ENCODE measurements at regions not wholly inside any gene's neighbourhood (a gene's known extent, or its start where the extent isn't known, plus 50 kb on each side); places are given as distances from the start of the nearest gene placed in this dataset.

DNA sequence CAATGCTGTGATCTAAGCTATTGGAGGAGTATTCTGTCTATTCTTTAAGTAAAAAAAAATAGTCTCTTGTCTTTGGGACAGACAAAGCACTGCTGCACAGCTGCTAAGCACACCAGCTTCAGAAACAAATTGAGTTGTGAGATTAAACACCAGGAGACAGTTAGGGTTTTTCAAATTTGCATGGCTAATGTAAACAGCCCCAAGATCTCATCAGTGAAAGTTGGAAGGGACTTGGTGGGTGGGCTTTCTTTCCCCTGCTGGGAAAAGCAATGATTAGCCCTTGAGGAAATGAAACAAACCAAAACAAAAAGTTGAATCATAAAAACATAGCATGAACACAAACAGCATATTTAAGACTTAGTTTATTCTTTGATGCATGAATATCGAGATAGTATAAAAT, 143.6 kb upstream of the SLITRK1 start:
- Histone ChIP-seq H3K36me3 (ENCODE audit: control insufficient read depth, insufficient read depth, low read length) (no peaks in the 10 kb centered on the region), H3K27me3 (ENCODE audit: control insufficient read depth, insufficient read depth, low read length) (peaks cover 3% of the 10 kb centered on the region; the same call in 1 of the 2 replicates), H3K27ac (ENCODE audit: low read length) (no peak overlapping the region), H3K4me3 (ENCODE audit: low read length) (no peak overlapping the region), H3K4me1 (ENCODE audit: control insufficient read depth, insufficient read depth, low read length) (no peaks in the 10 kb centered on the region), H3K9me3 (ENCODE audit: control insufficient read depth, insufficient read depth, low read length) (no peaks in the 10 kb centered on the region)
- no CpG with 5 or more reads among the region's 1 CpG for WGBS (ENCODE audit: insufficient coverage, insufficient read length)
- no peak for DNase-seq (ENCODE audit: low read depth, low spot score)

- H3K9me3 ChIP-seq (ENCODE audit: control insufficient read depth, insufficient read depth, low read length), result no peaks in the 10 kb centered on the region
- no peak overlapping the region for H3K4me3 ChIP-seq (ENCODE audit: low read length)
- H3K4me1 ChIP-seq (ENCODE audit: control insufficient read depth, insufficient read depth, low read length), result no peaks in the 10 kb centered on the region
- H3K36me3 ChIP-seq (ENCODE audit: control insufficient read depth, insufficient read depth, low read length), result no peaks in the 10 kb centered on the region
- H3K27ac ChIP-seq (ENCODE audit: low read length), result no peak overlapping the region
- WGBS (ENCODE audit: insufficient coverage, insufficient read length), result no CpG with 5 or more reads among the region's 9 CpGs
- DNase-seq (ENCODE audit: low read depth, low spot score), result no peak
- no peaks in the 10 kb centered on the region for H3K27me3 ChIP-seq (ENCODE audit: control insufficient read depth, insufficient read depth, low read length)
These were observed 114.1 kb upstream of the SLITRK1 start for GRCh38 chr13:83996415-83996814.

DNA sequence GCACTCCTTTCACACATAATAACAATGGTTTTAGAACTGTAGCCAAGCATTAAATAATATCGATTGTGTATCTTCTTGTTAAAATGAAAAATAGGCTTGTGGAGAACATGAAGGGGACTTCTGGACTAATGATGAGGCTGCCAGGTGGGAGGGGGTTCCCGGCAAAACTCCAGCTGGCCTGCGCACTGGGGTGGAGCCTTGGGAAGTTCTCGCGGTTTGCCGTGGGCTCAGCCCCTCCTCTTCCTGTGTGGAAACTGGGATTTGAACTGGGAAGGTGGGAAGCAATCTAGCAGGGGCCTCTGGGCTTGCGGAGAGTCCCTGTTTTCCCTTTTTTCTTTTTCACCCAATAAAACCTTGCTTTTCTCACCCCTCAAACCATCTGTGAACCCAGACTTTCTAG, 113.7 kb upstream of the SLITRK1 start:
- Histone ChIP-seq H3K9me3 (ENCODE audit: control insufficient read depth, insufficient read depth, low read length) (no peaks in the 10 kb centered on the region), H3K4me3 (ENCODE audit: low read length) (no peak overlapping the region), H3K4me1 (ENCODE audit: control insufficient read depth, insufficient read depth, low read length) (no peaks in the 10 kb centered on the region), H3K27ac (ENCODE audit: low read length) (no peak overlapping the region), H3K36me3 (ENCODE audit: control insufficient read depth, insufficient read depth, low read length) (no peaks in the 10 kb centered on the region), H3K27me3 (ENCODE audit: control insufficient read depth, insufficient read depth, low read length) (no peaks in the 10 kb centered on the region)
- no peak for DNase-seq (ENCODE audit: low read depth, low spot score)
- no CpG with 5 or more reads among the region's 7 CpGs for WGBS (ENCODE audit: insufficient coverage, insufficient read length)

- Histone ChIP-seq H3K4me1 (ENCODE audit: control insufficient read depth, insufficient read depth, low read length) (no peaks in the 10 kb centered on the region), H3K9me3 (ENCODE audit: control insufficient read depth, insufficient read depth, low read length) (no peaks in the 10 kb centered on the region), H3K4me3 (ENCODE audit: low read length) (no peak overlapping the region), H3K27me3 (ENCODE audit: control insufficient read depth, insufficient read depth, low read length) (no peaks in the 10 kb centered on the region), H3K36me3 (ENCODE audit: control insufficient read depth, insufficient read depth, low read length) (no peaks in the 10 kb centered on the region), H3K27ac (ENCODE audit: low read length) (no peak overlapping the region)
- DNase-seq (ENCODE audit: low read depth, low spot score), result no peak
- no CpG with 5 or more reads among the region's 13 CpGs for WGBS (ENCODE audit: insufficient coverage, insufficient read length)
These were observed 110.5 kb upstream of the SLITRK1 start for GRCh38 chr13:83992566-83993358.

GRCh38 chr13:83987394-83987793, 105.1 kb upstream of the SLITRK1 start:
- H3K4me3 ChIP-seq (ENCODE audit: low read length), result no peak overlapping the region
- H3K4me1 ChIP-seq (ENCODE audit: control insufficient read depth, insufficient read depth, low read length), result no peaks in the 10 kb centered on the region
- no peak for DNase-seq (ENCODE audit: low read depth, low spot score)
- WGBS (ENCODE audit: insufficient coverage, insufficient read length), result no CpG with 5 or more reads among the region's 1 CpG
- H3K27me3 ChIP-seq (ENCODE audit: control insufficient read depth, insufficient read depth, low read length), result no peaks in the 10 kb centered on the region
- H3K27ac ChIP-seq (ENCODE audit: low read length), result no peak overlapping the region
- no peaks in the 10 kb centered on the region for H3K36me3 ChIP-seq (ENCODE audit: control insufficient read depth, insufficient read depth, low read length)
- no peaks in the 10 kb centered on the region for H3K9me3 ChIP-seq (ENCODE audit: control insufficient read depth, insufficient read depth, low read length)

- H3K9me3 ChIP-seq (ENCODE audit: control insufficient read depth, insufficient read depth, low read length), result no peaks in the 10 kb centered on the region
- peaks cover 3% of the 10 kb centered on the region; the same call in 1 of the 2 replicates for H3K4me1 ChIP-seq (ENCODE audit: control insufficient read depth, insufficient read depth, low read length)
- H3K27me3 ChIP-seq (ENCODE audit: control insufficient read depth, insufficient read depth, low read length), result no peaks in the 10 kb centered on the region
- DNase-seq (ENCODE audit: low read depth, low spot score), result no peak
- H3K27ac ChIP-seq (ENCODE audit: low read length), result no peak overlapping the region
- WGBS (ENCODE audit: insufficient coverage, insufficient read length), result no CpG with 5 or more reads among the region's 1 CpG
- no peak overlapping the region for H3K4me3 ChIP-seq (ENCODE audit: low read length)
- H3K36me3 ChIP-seq (ENCODE audit: control insufficient read depth, insufficient read depth, low read length), result no peaks in the 10 kb centered on the region
These were observed 102.5 kb upstream of the SLITRK1 start for GRCh38 chr13:83984793-83985192.

- H3K4me1 ChIP-seq (ENCODE audit: control insufficient read depth, insufficient read depth, low read length), result peaks cover 3% of the 10 kb centered on the region; the same call in 1 of the 2 replicates
- H3K9me3 ChIP-seq (ENCODE audit: control insufficient read depth, insufficient read depth, low read length), result no peaks in the 10 kb centered on the region
- DNase-seq (ENCODE audit: low read depth, low spot score), result no peak
- WGBS (ENCODE audit: insufficient coverage, insufficient read length), result no CpG with 5 or more reads among the region's 5 CpGs
- H3K27ac ChIP-seq (ENCODE audit: low read length), result no peak overlapping the region
- H3K4me3 ChIP-seq (ENCODE audit: low read length), result no peak overlapping the region
- no peaks in the 10 kb centered on the region for H3K27me3 ChIP-seq (ENCODE audit: control insufficient read depth, insufficient read depth, low read length)
- no peaks in the 10 kb centered on the region for H3K36me3 ChIP-seq (ENCODE audit: control insufficient read depth, insufficient read depth, low read length)
These were observed 98.1 kb upstream of the SLITRK1 start for GRCh38 chr13:83980331-83980730.

- Histone ChIP-seq H3K4me1 (ENCODE audit: control insufficient read depth, insufficient read depth, low read length) (peaks cover 3% of the 10 kb centered on the region; the same call in 1 of the 2 replicates), H3K36me3 (ENCODE audit: control insufficient read depth, insufficient read depth, low read length) (no peaks in the 10 kb centered on the region), H3K4me3 (ENCODE audit: low read length) (no peak overlapping the region), H3K9me3 (ENCODE audit: control insufficient read depth, insufficient read depth, low read length) (no peaks in the 10 kb centered on the region), H3K27me3 (ENCODE audit: control insufficient read depth, insufficient read depth, low read length) (no peaks in the 10 kb centered on the region), H3K27ac (ENCODE audit: low read length) (no peak overlapping the region)
- DNase-seq (ENCODE audit: low read depth, low spot score), result no peak
These were observed 93.4 kb upstream of the SLITRK1 start for GRCh38 chr13:83975655-83976165.

DNA sequence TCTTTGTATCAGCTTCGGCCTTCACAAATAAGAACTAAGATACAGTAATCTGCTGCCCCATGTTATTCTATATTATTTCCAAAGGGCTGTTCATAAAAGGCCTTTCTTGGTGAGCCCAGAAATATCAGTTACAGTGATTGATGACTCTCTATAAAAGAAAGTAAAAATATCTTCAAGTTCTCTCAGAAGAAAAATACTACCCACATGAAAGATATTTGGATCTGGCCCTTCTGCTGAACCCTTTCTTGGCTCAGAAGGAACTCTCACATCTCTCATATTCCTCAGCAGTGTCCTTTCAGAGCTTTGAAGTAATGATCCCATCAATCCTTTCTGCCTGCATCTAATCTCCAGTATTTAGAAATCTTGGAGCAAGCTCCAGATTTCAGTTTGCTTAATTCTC, 76.3 kb upstream of the SLITRK1 start:
- no peak overlapping the region for H3K27ac ChIP-seq (ENCODE audit: low read length)
- H3K4me3 ChIP-seq (ENCODE audit: low read length), result no peak overlapping the region
- H3K36me3 ChIP-seq (ENCODE audit: control insufficient read depth, insufficient read depth, low read length), result no peaks in the 10 kb centered on the region
- H3K27me3 ChIP-seq (ENCODE audit: control insufficient read depth, insufficient read depth, low read length), result no peaks in the 10 kb centered on the region
- no peaks in the 10 kb centered on the region for H3K9me3 ChIP-seq (ENCODE audit: control insufficient read depth, insufficient read depth, low read length)
- WGBS (ENCODE audit: insufficient coverage, insufficient read length), result no CpG with 5 or more reads among the region's 1 CpG
- DNase-seq (ENCODE audit: low read depth, low spot score), result no peak
- no peaks in the 10 kb centered on the region for H3K4me1 ChIP-seq (ENCODE audit: control insufficient read depth, insufficient read depth, low read length)

DNA sequence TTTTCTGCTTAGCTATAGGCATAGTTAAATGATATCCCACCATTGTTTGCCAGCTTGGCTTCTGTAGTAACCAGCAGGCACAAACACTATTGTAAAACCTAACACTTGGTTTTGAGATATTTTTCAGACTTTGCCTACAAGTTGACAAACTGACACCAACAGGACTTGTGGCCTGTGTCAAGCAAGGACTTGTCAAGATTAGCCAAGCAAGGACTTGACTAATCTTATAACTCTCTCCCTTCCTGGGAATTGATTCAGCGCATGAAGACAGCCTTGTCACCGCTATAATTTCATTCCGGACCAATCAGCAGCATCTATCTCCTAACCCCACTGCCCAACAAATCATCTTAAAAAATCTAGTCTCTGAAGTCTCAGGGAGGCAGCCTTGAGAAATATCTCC, 72.7 kb upstream of the SLITRK1 start:
- Histone ChIP-seq H3K27ac (ENCODE audit: low read length) (no peak overlapping the region), H3K4me1 (ENCODE audit: control insufficient read depth, insufficient read depth, low read length) (no peaks in the 10 kb centered on the region), H3K9me3 (ENCODE audit: control insufficient read depth, insufficient read depth, low read length) (no peaks in the 10 kb centered on the region), H3K36me3 (ENCODE audit: control insufficient read depth, insufficient read depth, low read length) (no peaks in the 10 kb centered on the region), H3K27me3 (ENCODE audit: control insufficient read depth, insufficient read depth, low read length) (no peaks in the 10 kb centered on the region), H3K4me3 (ENCODE audit: low read length) (no peak overlapping the region)
- no CpG with 5 or more reads among the region's 3 CpGs for WGBS (ENCODE audit: insufficient coverage, insufficient read length)
- DNase-seq (ENCODE audit: low read depth, low spot score), result no peak

GRCh38 chr13:83953916-83954315, 71.6 kb upstream of the SLITRK1 start:
- Histone ChIP-seq H3K4me3 (ENCODE audit: low read length) (no peak overlapping the region), H3K27me3 (ENCODE audit: control insufficient read depth, insufficient read depth, low read length) (no peaks in the 10 kb centered on the region), H3K27ac (ENCODE audit: low read length) (no peak overlapping the region), H3K36me3 (ENCODE audit: control insufficient read depth, insufficient read depth, low read length) (no peaks in the 10 kb centered on the region), H3K9me3 (ENCODE audit: control insufficient read depth, insufficient read depth, low read length) (no peaks in the 10 kb centered on the region), H3K4me1 (ENCODE audit: control insufficient read depth, insufficient read depth, low read length) (no peaks in the 10 kb centered on the region)
- no peak for DNase-seq (ENCODE audit: low read depth, low spot score)
- WGBS (ENCODE audit: insufficient coverage, insufficient read length), result no CpG with 5 or more reads among the region's 2 CpGs

Data from iPS DF 6.9 (cell line).